ENCODE measurements at regions not wholly inside any gene's neighbourhood (a gene's known extent, or its start where the extent isn't known, plus 50 kb on each side); places are given as distances from the start of the nearest gene placed in this dataset.

GRCh38 chr16:6857575-6857974, 475.1 kb upstream of the RBFOX1 start:
- no peak for DNase-seq (ENCODE audit: low spot score)
- in situ Hi-C loops (cut with MboI; ENCODE audit: low sequenced_read_pairs, unreplicated experiment): no loop called here
- no peak for TF ChIP-seq CTCF (IDR thresholded peaks at IDR 0.05; ENCODE audit: borderline replicate concordance, control extremely low read depth, extremely low read depth, insufficient read depth, missing control alignments)

- no peak for TF ChIP-seq CTCF (IDR thresholded peaks at IDR 0.05; ENCODE audit: borderline replicate concordance, control extremely low read depth, extremely low read depth, insufficient read depth, missing control alignments)
- in situ Hi-C loops (cut with MboI; ENCODE audit: low sequenced_read_pairs, unreplicated experiment): no loop called here
- DNase-seq (ENCODE audit: low spot score): no peak
Measured at GRCh38 chr16:6856578-6856977, 476.1 kb upstream of the RBFOX1 start.

DNA sequence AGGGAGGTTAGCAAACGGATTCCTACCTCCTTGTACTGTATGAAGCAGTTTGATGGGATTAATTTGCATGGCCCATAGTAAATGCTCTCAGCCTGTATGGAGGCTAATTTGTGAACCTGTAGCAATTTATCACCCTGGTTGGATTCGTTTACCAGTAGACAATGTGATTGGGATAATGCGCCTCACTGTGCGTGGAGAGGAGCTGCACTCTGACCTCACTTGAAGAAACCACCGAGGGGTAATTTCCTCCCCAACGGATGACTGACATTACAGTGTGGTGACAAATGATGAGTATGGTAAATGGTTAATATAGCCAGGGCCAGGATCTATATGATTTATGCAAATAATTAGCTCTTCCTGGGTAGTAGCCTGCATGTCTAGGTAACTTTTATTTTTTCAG, 479.1 kb upstream of the RBFOX1 start:
- no peak for DNase-seq (ENCODE audit: low spot score)
- in situ Hi-C loops (cut with MboI; ENCODE audit: low sequenced_read_pairs, unreplicated experiment): no loop called here
- TF ChIP-seq CTCF (IDR thresholded peaks at IDR 0.05; ENCODE audit: borderline replicate concordance, control extremely low read depth, extremely low read depth, insufficient read depth, missing control alignments): no peak

DNA sequence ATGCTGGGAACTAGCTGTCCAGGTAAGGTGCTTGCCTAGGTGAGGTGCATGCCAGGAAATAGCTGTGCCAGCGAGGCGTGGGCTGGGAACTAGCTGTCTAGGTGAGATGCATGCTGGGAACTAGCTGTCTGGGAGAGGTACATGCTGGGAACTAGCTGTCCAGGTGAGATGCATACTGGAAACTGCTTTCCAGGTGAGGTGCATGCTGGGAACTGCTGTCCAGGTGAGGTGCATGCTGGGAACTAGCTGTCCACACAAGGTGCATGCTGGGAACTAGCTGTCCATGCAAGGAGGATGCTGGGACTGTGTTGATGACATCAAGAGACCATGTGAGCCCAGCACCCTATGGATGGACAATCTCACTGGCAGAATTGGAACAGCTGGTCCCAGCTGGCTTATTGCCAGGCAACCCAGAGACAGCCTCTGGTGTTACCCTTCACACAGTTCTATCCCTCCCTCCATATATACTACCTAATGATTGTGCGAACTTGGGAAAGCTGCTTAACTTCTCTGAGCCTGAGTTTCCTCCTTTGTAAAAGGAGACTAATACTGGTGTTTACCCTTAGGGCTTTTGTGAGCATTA, 479.9 kb upstream of the RBFOX1 start:
- in situ Hi-C loops (cut with MboI; ENCODE audit: low sequenced_read_pairs, unreplicated experiment): no loop called here
- no peak for TF ChIP-seq CTCF (IDR thresholded peaks at IDR 0.05; ENCODE audit: borderline replicate concordance, control extremely low read depth, extremely low read depth, insufficient read depth, missing control alignments)
- no peak for DNase-seq (ENCODE audit: low spot score)

DNA sequence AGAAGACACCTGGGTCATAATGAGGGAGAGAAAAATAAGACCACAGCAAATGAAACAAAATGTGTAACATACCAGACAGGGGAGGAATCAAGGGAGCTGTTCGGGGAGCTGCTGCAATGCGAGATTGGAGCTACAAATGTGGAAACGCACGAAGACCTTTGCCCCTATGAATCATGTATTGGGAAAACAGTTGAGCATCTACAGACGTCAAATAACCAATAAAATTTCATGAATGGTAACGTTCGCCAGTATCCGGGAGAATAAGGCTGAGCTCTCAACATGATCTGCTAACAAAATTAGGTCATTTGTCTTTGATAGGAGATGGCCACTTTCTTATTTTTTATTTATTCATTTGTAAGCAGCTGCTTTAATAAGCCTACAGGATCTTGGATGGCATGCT, 486.2 kb upstream of the RBFOX1 start:
- in situ Hi-C loops (cut with MboI; ENCODE audit: low sequenced_read_pairs, unreplicated experiment): no loop called here
- TF ChIP-seq CTCF (IDR thresholded peaks at IDR 0.05; ENCODE audit: borderline replicate concordance, control extremely low read depth, extremely low read depth, insufficient read depth, missing control alignments): no peak
- DNase-seq (ENCODE audit: low spot score): no peak

GRCh38 chr16:6841392-6841791, 491.3 kb upstream of the RBFOX1 start:
- no peak for TF ChIP-seq CTCF (IDR thresholded peaks at IDR 0.05; ENCODE audit: borderline replicate concordance, control extremely low read depth, extremely low read depth, insufficient read depth, missing control alignments)
- in situ Hi-C loops (cut with MboI; ENCODE audit: low sequenced_read_pairs, unreplicated experiment): no loop called here
- no peak for DNase-seq (ENCODE audit: low spot score)

DNA sequence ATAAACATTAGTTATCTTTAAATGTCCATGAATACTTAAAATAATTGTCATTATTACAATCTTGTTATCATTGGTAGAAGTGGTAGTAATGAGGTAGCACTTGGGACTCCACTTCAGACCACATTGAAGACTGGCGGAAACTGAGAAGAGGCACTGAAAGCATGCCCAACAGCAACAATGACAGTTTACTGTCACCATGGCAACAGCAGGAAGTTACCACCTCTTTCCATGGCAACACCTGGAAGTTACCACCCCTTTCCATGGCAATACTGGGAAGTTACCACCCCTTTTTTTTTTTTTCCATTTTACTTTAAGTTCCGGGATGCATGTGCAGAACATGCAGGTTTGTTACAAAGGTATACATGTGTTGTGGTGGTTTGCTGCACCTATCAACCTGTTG, 494.9 kb upstream of the RBFOX1 start:
- no peak for TF ChIP-seq CTCF (IDR thresholded peaks at IDR 0.05; ENCODE audit: borderline replicate concordance, control extremely low read depth, extremely low read depth, insufficient read depth, missing control alignments)
- in situ Hi-C loops (cut with MboI; ENCODE audit: low sequenced_read_pairs, unreplicated experiment): no loop called here
- no peak for DNase-seq (ENCODE audit: low spot score)

Data from GM13976 (cell line).